ENCODE measurements at regions not wholly inside any gene's neighbourhood (a gene's known extent, or its start where the extent isn't known, plus 50 kb on each side); places are given as distances from the start of the nearest gene placed in this dataset.

DNA sequence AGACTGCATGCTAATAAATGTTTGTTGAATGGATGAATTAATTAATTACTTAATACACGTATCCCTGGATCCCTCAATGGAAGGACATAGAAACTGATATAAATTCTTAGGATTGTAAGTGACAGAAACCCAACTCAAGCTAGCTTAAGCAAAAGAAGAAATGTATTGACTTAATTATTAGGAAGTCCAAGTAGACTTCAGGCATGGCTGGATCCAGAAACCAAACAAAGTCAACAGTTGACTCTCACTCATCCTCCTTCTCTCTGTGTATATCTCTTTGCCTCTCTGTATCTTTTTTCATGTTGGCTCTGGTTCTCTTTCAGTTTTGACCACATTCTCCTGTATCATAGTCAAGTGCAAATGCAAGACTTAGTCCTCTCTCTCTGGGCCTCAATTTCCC is 82.0 kb upstream of the CTNNBL1 start:
- Histone ChIP-seq H3K4me3 (no peak overlapping the region), H3K9ac (ENCODE audit: low read depth in 2 of 2, low read length in 2 of 2) (no peak overlapping the region), H3K9me3 (no peaks in the 10 kb centered on the region), H3K27me3 (no peaks in the 10 kb centered on the region), H3K4me1 (no peaks in the 10 kb centered on the region), H3K27ac (no peak overlapping the region), H3K36me3 (no peaks in the 10 kb centered on the region)
- intact Hi-C loops (cut with DNase I), result no loop called here
- no peak for DNase-seq
- TF ChIP-seq, protein P1, sequence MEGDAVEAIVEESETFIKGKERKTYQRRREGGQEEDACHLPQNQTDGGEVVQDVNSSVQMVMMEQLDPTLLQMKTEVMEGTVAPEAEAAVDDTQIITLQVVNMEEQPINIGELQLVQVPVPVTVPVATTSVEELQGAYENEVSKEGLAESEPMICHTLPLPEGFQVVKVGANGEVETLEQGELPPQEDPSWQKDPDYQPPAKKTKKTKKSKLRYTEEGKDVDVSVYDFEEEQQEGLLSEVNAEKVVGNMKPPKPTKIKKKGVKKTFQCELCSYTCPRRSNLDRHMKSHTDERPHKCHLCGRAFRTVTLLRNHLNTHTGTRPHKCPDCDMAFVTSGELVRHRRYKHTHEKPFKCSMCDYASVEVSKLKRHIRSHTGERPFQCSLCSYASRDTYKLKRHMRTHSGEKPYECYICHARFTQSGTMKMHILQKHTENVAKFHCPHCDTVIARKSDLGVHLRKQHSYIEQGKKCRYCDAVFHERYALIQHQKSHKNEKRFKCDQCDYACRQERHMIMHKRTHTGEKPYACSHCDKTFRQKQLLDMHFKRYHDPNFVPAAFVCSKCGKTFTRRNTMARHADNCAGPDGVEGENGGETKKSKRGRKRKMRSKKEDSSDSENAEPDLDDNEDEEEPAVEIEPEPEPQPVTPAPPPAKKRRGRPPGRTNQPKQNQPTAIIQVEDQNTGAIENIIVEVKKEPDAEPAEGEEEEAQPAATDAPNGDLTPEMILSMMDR (IDR thresholded peaks at IDR 0.05), result no peak

DNA sequence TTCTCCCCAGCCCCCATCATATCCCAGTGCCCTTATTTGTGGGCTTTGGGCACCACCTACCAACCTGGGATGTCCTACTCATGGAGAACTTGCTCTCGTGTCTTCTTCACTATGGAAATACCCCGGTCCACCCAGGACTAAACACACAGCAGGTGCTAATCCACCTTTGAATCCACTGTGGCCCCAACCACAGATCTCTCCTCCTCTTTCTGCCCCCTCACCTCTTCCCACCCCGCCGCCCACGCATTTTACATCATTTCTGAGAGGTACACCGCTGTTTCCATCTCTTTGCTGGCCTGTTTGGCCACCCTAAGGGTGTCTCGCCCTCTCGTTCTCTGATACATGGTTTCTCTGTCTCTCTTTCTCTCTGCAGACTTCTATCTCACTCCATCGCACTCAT is 82.5 kb upstream of the CTNNBL1 start:
- H3K27me3 ChIP-seq, result no peaks in the 10 kb centered on the region
- no peak for DNase-seq
- no peaks in the 10 kb centered on the region for H3K4me1 ChIP-seq
- H3K27ac ChIP-seq, result no peak overlapping the region
- no peak overlapping the region for H3K9ac ChIP-seq (ENCODE audit: low read depth in 2 of 2, low read length in 2 of 2)
- H3K36me3 ChIP-seq, result no peaks in the 10 kb centered on the region
- TF ChIP-seq, protein P1 (IDR thresholded peaks at IDR 0.05), result no peak
- no peak overlapping the region for H3K4me3 ChIP-seq
- H3K9me3 ChIP-seq, result no peaks in the 10 kb centered on the region
- intact Hi-C loops (cut with DNase I), result no loop called here

DNA sequence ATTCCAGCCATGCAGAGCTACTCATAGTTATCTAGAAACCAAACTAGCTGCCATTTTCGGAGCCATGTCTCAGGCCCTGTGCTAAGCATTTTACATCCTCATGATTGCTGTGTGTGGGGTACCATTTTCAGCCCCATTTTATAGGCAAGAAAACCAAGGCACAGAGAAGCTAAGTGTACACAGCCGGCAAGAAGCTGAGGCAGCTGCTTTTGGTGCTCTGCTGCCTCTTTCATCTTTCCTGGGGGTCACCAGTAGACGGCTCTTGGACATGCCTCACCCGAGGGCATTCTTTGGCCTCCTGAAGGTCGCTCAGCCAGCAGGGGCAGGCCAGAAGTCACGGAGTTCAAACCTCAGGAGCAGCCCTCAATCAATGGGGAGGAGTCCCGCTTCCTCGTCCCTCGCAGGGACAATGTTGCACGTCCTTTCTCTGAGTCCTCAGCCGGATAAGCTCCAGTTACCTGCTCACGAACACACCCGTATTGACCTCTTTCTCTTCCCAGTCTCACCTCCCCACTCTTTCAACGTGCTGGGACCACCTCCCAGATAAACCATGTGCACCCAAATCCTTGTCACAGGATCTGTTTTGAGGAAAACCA is 82.6 kb upstream of the BLCAP start:
- no peak overlapping the region for H3K4me3 ChIP-seq
- no peaks in the 10 kb centered on the region for H3K4me1 ChIP-seq
- H3K27me3 ChIP-seq, result no peaks in the 10 kb centered on the region
- H3K27ac ChIP-seq, result no peak overlapping the region
- DNase-seq, result no peak
- intact Hi-C loops (cut with DNase I), result no loop called here
- TF ChIP-seq, protein P1 (IDR thresholded peaks at IDR 0.05), result no peak
- H3K9ac ChIP-seq (ENCODE audit: low read depth in 2 of 2, low read length in 2 of 2), result no peak overlapping the region
- no peaks in the 10 kb centered on the region for H3K9me3 ChIP-seq
- no peaks in the 10 kb centered on the region for H3K36me3 ChIP-seq

DNA sequence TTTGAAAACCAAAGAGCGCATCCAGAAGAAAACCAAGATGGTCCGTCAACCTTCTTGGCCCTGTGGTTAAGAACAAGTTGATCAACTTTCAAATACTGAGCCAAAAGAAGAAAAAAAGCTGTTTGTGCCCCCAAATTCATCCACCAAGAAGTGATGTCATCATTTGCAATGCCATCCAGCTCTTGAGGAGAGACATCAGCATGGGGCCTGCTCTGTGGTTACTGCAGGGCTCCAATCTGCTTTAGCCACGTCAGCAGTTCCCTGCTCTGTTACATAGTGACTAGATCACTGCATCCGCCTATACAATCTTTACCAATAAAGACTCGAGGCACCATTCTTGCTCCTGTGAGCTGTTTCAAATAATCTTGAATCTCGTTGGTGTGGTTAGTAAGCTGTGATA is 75.0 kb upstream of the BLCAP start:
- Histone ChIP-seq H3K9me3 (no peaks in the 10 kb centered on the region), H3K4me1 (no peaks in the 10 kb centered on the region), H3K9ac (ENCODE audit: low read depth in 2 of 2, low read length in 2 of 2) (no peak overlapping the region), H3K27me3 (no peaks in the 10 kb centered on the region), H3K27ac (no peak overlapping the region), H3K36me3 (no peaks in the 10 kb centered on the region), H3K4me3 (no peak overlapping the region)
- TF ChIP-seq, protein P1 (IDR thresholded peaks at IDR 0.05), result no peak
- DNase-seq, result no peak
- intact Hi-C loops (cut with DNase I), result no loop called here

DNA sequence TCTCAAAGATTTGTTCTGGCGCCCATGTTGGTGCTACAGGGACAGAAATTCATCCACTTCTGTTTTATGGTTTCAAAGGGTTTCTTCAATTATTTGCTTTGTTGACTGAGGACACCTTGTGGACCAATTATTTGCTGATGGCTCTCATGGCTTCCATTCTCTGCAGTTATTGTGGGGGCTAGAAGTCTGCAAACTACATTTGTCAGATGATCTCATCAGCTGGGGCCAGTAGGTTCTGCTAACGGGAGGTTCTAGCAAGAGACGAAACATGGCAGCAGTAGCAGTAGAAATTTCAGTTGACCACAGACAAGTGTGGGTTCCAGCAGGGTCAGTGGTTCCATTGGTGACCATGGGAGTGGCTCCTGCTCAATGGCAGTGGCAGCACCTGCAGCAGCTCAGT is 72.8 kb upstream of the BLCAP start:
- intact Hi-C loops (cut with DNase I), result no loop called here
- no peak for DNase-seq
- TF ChIP-seq, protein P1 (IDR thresholded peaks at IDR 0.05), result no peak

More for the DNA sequence above, 72.8 kb upstream of the BLCAP start:
- Histone ChIP-seq H3K4me1 (no peaks in the 10 kb centered on the region), H3K4me3 (no peak overlapping the region), H3K9me3 (no peaks in the 10 kb centered on the region), H3K36me3 (no peaks in the 10 kb centered on the region), H3K27me3 (no peaks in the 10 kb centered on the region), H3K27ac (no peak overlapping the region), H3K9ac (ENCODE audit: low read depth in 2 of 2, low read length in 2 of 2) (no peak overlapping the region)

All from colonic mucosa (tissue), 4 donors.